HFFc6 (cell line): ENCODE measurements at regions not wholly inside any gene's neighbourhood (a gene's known extent, or its start where the extent isn't known, plus 50 kb on each side); places are given as distances from the start of the nearest gene placed in this dataset.

Experiments
- DNase-seq: peaks from one replicate; pipeline ENCODE4 v3.0.0-alpha.2; 2018
- H3K27ac Mint-ChIP-seq: 2 replicates; pipeline ENCODE4 v1.8.0; 2020; ENCODE audit warnings: mild to moderate bottlenecking, mixed read lengths
- H3K27me3 Mint-ChIP-seq: 2 replicates; pipeline ENCODE4 v1.8.0; 2021; ENCODE audit warnings: mild to moderate bottlenecking, moderate library complexity, mixed read lengths; ENCODE audit not compliant: insufficient read depth
- H3K36me3 Mint-ChIP-seq: 2 replicates; pipeline ENCODE4 v1.8.0; 2021; ENCODE audit warnings: low read depth, mixed read lengths
- H3K4me1 Mint-ChIP-seq: 2 replicates; pipeline ENCODE4 v1.8.0; 2020; ENCODE audit warnings: low read depth, mixed read lengths
- H3K4me3 Mint-ChIP-seq: 2 replicates; pipeline ENCODE4 v1.8.0; 2020; ENCODE audit warnings: mild to moderate bottlenecking, moderate library complexity, mixed read lengths
- H3K9me3 Mint-ChIP-seq: 2 replicates; pipeline ENCODE4 v1.8.0; 2020; ENCODE audit warnings: mild to moderate bottlenecking, mixed read lengths
- CTCF ChIP-seq: fragments of 200-600 bp; sonication (generic); IDR thresholded peaks from 2 replicates; pipeline ENCODE4 v1.5.0; 2021; ENCODE audit warnings: antibody characterized with exemption, mild to moderate bottlenecking

GRCh38 chr9:115209601-115210306 lies 91.8 kb upstream of the TNC start:
- Mint-ChIP-seq H3K4me1 (peaks cover 94% of the 10 kb centered on the region), H3K9me3 (no peaks in the 10 kb centered on the region), H3K27ac (peak overlapping the region; percentile 82), H3K4me3 (peak overlapping the region; percentile 38), H3K36me3 (no peaks in the 10 kb centered on the region), H3K27me3 (peaks cover 2% of the 10 kb centered on the region; the same call in 1 of the 2 replicates)
- peak; percentile 46 for DNase-seq
- no peak for TF ChIP-seq CTCF

- Mint-ChIP-seq H3K4me1 (peaks cover 85% of the 10 kb centered on the region), H3K9me3 (no peaks in the 10 kb centered on the region), H3K36me3 (no peaks in the 10 kb centered on the region), H3K27me3 (peaks cover 5% of the 10 kb centered on the region), H3K4me3 (no peak overlapping the region), H3K27ac (no peak overlapping the region)
- no peak for TF ChIP-seq CTCF
- no peak for DNase-seq
Measured at GRCh38 chr9:115210699-115211098, 92.7 kb upstream of the TNC start.

- Mint-ChIP-seq H3K36me3 (no peaks in the 10 kb centered on the region), H3K27me3 (peaks cover 5% of the 10 kb centered on the region), H3K27ac (peak overlapping the region; percentile 8; the same call in 1 of the 2 replicates), H3K9me3 (no peaks in the 10 kb centered on the region), H3K4me1 (peaks cover 82% of the 10 kb centered on the region), H3K4me3 (peak overlapping the region; percentile 14)
- peak; percentile 67 for DNase-seq
- no peak for TF ChIP-seq CTCF
Measured at GRCh38 chr9:115211413-115212124, 93.6 kb upstream of the TNC start.

- Mint-ChIP-seq H3K9me3 (no peaks in the 10 kb centered on the region), H3K27me3 (peaks cover 5% of the 10 kb centered on the region), H3K27ac (no peak overlapping the region), H3K4me3 (no peak overlapping the region), H3K36me3 (no peaks in the 10 kb centered on the region), H3K4me1 (peaks cover 76% of the 10 kb centered on the region)
- TF ChIP-seq CTCF = no peak
- no peak for DNase-seq
Measured at GRCh38 chr9:115212125-115212605, 94.2 kb upstream of the TNC start.

- Mint-ChIP-seq H3K9me3 (no peaks in the 10 kb centered on the region), H3K27ac (no peak overlapping the region), H3K4me3 (no peak overlapping the region), H3K36me3 (no peaks in the 10 kb centered on the region), H3K4me1 (peaks cover 70% of the 10 kb centered on the region), H3K27me3 (peaks cover 5% of the 10 kb centered on the region)
- TF ChIP-seq CTCF = no peak
- DNase-seq = no peak
Measured at GRCh38 chr9:115212832-115213231, 94.9 kb upstream of the TNC start.
